ENCODE measurements at regions not wholly inside any gene's neighbourhood (a gene's known extent, or its start where the extent isn't known, plus 50 kb on each side); places are given as distances from the start of the nearest gene placed in this dataset.

DNA sequence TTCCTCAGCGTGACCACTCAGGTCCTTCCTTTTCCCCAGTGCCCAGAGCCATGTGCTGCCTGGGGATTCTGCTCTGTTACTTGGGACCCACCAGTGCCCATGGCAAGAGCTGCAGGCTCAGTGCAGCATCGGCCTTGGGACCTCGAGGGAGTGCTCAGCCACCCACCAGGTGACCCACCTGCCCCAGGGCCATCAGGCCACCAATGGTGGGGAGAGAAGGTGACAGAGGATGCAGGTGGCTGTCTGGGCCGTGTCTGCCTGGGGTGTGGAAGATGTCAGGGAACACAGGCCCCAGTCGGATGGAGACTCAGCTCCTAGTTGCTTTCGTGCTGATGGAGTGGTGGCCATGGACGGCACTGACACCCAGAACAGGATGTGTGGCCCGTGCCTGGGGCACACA is 104.7 kb upstream of the FAM20C start:
- no peak for TF ChIP-seq JUND (IDR thresholded peaks at IDR 0.05; ENCODE audit: low read depth)
- in situ Hi-C loops (cut with HindIII; ENCODE audit: low pct_unique_long_range_greater_than_20kb, low sequenced_read_pairs): no loop called here
- no peak for DNase-seq (ENCODE audit: low read depth in 1 of 2, low spot score in 1 of 2)

DNA sequence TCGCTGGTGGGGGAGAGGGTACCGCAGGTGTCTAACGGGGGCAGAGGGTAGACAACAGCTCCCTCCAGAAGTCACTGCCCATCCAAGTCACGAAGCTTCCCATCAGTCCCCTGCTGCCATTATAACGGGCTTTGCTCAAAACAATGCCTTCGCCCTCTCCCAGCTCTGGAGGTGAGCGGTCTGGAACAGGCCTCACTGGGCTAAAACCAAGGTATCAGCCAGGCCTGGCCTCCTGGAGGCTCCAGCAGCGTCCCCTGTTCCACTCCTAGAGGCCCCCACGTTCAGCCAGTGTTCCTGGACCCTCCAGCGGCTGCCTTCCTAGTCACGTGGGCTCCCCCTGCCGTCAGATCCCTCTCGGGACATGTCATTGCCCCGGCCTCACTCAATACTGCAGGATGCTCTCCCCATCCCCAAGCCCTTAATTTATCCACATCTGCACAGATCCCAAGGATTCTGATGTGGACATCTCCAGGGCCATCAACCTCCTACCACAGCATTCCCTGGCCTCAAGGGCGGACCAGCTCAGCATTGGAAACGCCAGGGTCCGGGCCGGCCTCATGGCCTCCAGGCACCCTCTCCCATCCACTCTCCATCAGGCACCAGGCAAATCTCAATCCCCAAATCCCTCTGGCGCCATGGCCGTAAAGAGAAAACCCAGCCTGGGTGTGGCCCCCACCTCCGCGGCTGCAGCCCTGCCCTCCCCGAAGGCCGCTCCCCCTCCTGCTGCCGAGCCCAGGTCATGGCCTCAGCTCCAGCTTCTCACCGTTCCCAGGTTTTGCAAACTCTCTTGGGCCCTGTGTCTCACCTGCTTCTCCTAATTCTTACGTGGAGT is 104.1 kb upstream of the FAM20C start:
- DNase-seq (ENCODE audit: low read depth in 1 of 2, low spot score in 1 of 2): no peak
- in situ Hi-C loops (cut with HindIII; ENCODE audit: low pct_unique_long_range_greater_than_20kb, low sequenced_read_pairs): no loop called here
- TF ChIP-seq JUND (IDR thresholded peaks at IDR 0.05; ENCODE audit: low read depth): no peak

DNA sequence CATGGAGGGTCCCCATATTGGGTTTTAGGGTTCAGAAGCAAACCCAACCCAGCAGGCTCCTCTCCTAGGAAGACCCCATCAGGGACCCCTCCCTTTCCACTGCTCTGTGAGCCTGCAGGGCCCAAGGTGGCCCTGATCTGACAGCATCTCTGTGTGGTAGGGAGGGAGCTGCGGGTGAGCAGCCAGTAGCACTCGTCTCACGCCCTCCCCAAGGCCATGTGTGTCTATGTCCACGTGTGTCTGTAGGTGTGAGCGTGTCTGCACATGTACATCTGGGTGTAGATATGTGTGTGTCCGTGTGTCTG is 103.5 kb upstream of the FAM20C start:
- in situ Hi-C loops (cut with HindIII; ENCODE audit: low pct_unique_long_range_greater_than_20kb, low sequenced_read_pairs): no loop called here
- no peak for DNase-seq (ENCODE audit: low read depth in 1 of 2, low spot score in 1 of 2)
- TF ChIP-seq JUND (IDR thresholded peaks at IDR 0.05; ENCODE audit: low read depth): no peak

DNA sequence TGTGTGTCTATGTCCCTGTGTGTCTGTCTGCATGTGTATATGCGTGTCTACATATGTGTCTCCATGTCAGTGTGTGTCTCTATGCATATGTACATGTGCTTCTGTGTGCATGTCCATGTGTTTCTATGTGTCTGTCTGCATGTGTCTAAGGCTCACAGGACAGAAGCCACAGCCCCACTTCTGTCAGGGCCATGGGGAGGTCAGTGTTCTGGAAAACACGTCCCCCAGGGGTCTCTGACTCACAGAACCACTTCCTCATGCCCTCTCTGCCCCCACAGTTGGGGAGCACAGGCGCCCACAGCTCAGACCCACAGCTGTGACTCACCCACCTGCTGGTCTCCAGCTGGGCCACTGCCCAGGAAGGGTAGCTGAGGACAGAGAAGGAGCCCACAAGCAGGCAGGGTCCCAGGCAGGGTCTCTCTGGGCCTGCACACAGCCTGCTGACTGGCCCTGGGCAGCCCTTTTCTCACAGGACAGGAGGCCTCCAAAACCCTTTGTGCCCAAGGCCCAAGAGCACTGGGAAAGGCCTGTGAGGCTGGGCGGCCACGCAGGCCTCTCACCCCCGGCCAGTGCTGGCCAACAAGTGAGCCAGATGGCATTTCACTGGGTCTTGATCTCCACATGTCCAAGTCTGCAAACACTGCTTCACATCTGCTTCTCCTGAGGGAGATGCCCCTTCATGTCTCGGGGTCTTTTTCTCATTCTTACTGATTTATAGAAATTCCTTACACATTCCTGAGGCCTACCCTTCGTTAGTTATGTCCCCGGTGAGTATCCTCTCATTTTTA is 102.9 kb upstream of the FAM20C start:
- in situ Hi-C loops (cut with HindIII; ENCODE audit: low pct_unique_long_range_greater_than_20kb, low sequenced_read_pairs): no loop called here
- DNase-seq (ENCODE audit: low read depth in 1 of 2, low spot score in 1 of 2): no peak
- TF ChIP-seq JUND (IDR thresholded peaks at IDR 0.05; ENCODE audit: low read depth): no peak

DNA sequence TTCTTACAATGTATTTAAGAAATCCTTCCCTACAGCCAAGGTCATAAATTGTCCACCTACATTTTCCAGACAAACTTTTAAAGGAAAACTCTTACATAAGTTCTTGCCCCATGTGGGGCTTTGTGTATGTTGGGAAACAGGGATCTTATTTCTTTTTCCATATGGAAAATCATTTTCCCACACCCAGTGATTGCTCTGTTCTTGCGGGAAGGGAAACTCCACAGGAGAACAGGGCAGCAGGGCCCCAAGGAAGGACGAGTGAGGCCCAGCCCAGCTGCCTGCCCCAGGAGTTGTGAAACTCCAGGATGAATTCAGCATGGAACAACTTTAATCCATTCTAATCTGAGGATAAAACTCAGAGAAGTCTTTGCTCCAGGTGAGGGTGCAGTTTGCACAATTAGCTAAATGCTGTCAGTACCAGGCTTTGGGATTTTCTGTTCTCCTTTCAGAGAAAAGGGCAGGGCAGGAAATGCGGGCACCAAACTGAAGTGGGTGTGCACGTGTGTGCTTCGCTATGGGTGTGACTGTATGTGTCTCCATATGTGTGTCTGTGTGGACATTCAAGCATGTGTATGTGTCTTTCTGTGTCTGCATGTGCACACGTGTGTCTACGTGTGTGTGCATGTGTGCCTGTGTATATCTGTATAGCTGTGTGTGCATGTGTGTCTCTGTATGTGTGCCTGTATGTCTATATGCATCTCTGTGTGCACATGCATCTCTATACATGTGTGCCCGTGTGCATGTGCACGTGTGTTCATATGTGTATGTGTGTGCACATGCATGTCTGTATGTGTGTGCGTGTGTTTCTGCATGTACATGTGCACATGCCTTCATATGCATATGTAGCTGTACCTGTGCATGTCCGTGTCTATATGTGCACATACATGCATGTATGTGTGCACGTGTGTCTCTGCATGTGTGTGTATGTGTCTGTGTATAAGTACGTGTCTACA is 102.0 kb upstream of the FAM20C start:
- in situ Hi-C loops (cut with HindIII; ENCODE audit: low pct_unique_long_range_greater_than_20kb, low sequenced_read_pairs): no loop called here
- DNase-seq (ENCODE audit: low read depth in 1 of 2, low spot score in 1 of 2): no peak
- TF ChIP-seq JUND (IDR thresholded peaks at IDR 0.05; ENCODE audit: low read depth): no peak

DNA sequence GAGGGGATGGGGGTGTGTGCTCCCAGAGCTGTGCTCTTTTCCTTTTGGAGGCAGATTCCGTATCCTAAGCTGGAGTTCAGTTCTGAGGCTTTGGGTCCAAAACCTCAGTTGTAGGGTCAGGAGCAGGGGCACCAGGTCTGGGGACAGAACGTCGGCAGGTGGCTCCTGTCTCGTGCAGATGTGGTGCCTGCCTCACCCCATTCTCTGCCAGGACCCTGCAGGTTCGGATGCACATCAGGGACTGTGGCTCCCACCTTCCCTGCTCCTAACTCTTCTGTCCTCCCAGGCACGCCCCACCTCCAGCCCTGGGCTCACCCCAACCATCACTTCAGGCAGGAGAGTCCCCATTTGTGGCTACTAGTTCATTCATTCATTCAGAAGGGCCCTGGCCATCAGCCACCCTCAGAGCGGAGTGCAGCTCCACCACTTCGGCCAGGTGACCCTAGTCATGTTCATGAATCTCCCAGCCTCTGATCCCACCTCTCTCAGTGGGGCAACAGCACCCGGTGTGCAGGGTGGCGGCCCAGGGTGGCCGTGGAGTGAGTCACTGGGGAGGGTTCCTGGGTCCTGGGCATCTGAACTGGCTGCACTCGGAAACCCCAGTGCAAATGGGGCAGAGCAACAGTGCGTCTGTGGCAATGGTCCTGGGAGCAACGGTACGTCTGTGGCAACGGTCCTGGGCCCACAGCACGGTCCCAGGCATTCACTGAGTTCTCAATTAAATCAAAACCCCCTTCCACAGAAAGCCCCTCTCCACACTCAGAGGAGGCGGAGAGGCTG is 100.8 kb upstream of the FAM20C start:
- in situ Hi-C loops (cut with HindIII; ENCODE audit: low pct_unique_long_range_greater_than_20kb, low sequenced_read_pairs): no loop called here
- no peak for TF ChIP-seq JUND (IDR thresholded peaks at IDR 0.05; ENCODE audit: low read depth)
- DNase-seq (ENCODE audit: low read depth in 1 of 2, low spot score in 1 of 2): no peak

DNA sequence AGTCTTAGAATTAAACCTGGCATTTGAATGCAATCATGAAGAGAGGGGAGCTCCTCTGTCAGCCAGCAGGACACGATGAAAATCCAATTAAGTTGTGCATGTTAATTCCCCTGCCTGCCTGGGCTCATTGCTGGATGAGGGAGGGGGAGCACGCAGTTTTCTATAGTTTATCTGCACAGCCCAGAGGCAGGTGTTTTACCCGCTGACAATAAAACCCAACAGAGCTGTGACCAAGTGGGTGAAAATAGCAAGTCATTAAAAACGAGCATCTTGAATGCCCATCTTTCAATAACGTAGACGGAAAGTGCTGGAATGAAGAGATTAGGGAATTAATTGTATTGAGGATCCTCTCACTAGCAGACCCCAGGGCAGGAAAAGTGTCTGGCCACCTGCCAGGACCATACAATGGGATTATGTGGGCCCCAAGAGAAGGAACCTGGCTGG is 100.1 kb upstream of the FAM20C start:
- in situ Hi-C loops (cut with HindIII; ENCODE audit: low pct_unique_long_range_greater_than_20kb, low sequenced_read_pairs): no loop called here
- no peak for DNase-seq (ENCODE audit: low read depth in 1 of 2, low spot score in 1 of 2)
- no peak for TF ChIP-seq JUND (IDR thresholded peaks at IDR 0.05; ENCODE audit: low read depth)

DNA sequence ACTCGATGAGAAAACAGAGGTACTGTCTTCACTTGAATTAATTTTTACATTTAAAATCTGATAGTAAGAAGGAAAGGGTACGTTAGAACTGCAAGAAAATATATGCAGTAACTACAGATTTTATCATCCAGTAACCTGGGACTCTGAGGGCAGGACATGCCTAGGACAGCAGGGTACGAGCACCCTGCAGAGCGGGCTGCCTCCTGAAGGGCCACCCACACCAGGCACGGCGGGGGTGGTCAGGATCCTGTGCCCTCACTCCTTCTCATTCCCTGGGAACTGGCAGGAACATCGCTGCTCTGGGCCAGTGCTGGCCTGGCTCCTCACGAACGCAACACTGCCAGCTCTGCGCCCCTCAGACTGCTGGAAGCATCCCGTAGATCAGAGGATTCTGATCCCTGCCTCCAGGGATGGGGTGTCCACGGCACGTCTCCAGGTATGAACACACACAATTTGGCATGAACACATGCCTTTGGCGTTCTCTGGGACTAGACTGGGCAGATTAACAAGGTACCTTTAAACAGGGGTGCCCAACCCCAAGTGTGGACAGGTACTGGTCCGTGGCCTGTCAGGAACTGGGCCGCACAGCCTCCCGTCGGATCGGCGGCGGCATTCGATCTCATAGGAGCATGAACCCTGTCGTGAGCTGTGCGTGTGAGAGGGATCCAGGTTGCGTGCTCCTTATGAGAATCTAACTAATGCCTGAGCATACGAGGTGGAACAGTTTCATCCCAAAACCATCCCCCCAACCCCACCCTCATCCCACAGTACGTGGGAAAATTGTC is 99.3 kb upstream of the FAM20C start:
- TF ChIP-seq JUND (IDR thresholded peaks at IDR 0.05; ENCODE audit: low read depth): no peak
- in situ Hi-C loops (cut with HindIII; ENCODE audit: low pct_unique_long_range_greater_than_20kb, low sequenced_read_pairs): no loop called here
- DNase-seq (ENCODE audit: low read depth in 1 of 2, low spot score in 1 of 2): no peak

DNA sequence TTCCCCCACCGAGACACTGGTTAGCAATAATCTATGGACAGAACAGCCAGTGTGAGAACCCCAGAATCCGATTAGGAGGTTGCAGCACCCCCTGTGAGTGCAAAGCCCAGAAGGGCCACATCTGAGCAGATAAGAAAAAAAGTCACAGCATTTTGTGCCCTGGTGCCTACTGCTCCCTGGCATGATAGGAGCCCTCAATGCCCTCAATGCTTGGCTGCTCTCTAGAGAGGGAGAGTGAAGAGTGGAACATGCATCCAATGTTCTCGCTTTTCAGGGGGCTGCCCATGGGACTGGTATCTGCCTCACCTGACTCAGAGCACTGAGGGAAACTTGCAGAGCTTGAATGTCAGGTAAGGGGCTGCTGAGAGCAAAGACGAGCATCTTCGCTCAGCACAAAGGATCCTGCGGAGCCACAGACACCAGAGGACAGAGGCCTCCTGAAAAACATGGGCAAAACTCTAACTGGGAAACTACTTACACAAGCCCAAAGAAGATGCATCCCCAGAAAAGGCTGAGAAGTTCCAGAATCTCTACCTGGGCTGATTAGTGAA is 98.0 kb upstream of the FAM20C start:
- TF ChIP-seq JUND (IDR thresholded peaks at IDR 0.05; ENCODE audit: low read depth): no peak
- DNase-seq (ENCODE audit: low read depth in 1 of 2, low spot score in 1 of 2): no peak
- in situ Hi-C loops (cut with HindIII; ENCODE audit: low pct_unique_long_range_greater_than_20kb, low sequenced_read_pairs): no loop called here

DNA sequence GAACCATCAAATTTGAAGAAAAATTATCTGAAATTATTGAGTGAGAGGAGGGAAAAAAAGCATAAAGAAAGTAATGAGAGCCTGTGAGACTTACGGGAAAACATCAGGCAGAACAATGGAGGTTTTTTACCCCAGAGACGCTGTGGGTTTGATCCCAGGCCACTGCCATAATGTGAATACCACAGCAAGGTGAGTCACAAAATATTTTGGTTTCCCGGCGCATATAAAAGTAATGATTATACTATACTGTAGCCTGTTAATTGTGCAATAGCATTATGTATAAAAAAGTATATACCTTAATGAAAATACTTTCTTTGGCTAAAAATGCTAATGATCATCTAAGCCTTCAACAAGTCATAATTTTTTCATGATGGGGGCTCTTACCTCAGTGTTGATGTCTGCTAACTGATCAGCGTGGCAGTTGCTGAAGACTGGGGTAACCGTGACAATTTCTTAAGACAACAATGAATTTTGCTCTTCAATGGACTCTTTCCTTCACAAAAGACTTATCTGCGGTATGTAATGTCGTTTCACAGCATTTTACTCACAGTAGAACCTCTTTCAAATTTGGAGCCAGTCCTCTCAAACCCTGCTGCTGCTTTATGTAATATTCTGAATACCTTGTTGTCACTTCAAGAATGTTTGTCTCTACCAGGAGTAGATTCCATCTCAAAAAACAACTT is 97.0 kb upstream of the FAM20C start:
- in situ Hi-C loops (cut with HindIII; ENCODE audit: low pct_unique_long_range_greater_than_20kb, low sequenced_read_pairs): no loop called here
- TF ChIP-seq JUND (IDR thresholded peaks at IDR 0.05; ENCODE audit: low read depth): no peak
- DNase-seq (ENCODE audit: low read depth in 1 of 2, low spot score in 1 of 2): no peak
